ENCODE measurements at regions not wholly inside any gene's neighbourhood (a gene's known extent, or its start where the extent isn't known, plus 50 kb on each side); places are given as distances from the start of the nearest gene placed in this dataset.

GRCh38 chr5:109990723-109991359, 301.1 kb downstream of the MAN2A1 start:
- DNase-seq (ENCODE audit: low read depth): no peak
- no peak overlapping the region for H3K4me3 ChIP-seq (ENCODE audit: low read length)
- TF ChIP-seq, protein P1, sequence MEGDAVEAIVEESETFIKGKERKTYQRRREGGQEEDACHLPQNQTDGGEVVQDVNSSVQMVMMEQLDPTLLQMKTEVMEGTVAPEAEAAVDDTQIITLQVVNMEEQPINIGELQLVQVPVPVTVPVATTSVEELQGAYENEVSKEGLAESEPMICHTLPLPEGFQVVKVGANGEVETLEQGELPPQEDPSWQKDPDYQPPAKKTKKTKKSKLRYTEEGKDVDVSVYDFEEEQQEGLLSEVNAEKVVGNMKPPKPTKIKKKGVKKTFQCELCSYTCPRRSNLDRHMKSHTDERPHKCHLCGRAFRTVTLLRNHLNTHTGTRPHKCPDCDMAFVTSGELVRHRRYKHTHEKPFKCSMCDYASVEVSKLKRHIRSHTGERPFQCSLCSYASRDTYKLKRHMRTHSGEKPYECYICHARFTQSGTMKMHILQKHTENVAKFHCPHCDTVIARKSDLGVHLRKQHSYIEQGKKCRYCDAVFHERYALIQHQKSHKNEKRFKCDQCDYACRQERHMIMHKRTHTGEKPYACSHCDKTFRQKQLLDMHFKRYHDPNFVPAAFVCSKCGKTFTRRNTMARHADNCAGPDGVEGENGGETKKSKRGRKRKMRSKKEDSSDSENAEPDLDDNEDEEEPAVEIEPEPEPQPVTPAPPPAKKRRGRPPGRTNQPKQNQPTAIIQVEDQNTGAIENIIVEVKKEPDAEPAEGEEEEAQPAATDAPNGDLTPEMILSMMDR (IDR thresholded peaks at IDR 0.05; ENCODE audit: insufficient read depth, low read depth, low read length, missing control alignments): no peak

DNA sequence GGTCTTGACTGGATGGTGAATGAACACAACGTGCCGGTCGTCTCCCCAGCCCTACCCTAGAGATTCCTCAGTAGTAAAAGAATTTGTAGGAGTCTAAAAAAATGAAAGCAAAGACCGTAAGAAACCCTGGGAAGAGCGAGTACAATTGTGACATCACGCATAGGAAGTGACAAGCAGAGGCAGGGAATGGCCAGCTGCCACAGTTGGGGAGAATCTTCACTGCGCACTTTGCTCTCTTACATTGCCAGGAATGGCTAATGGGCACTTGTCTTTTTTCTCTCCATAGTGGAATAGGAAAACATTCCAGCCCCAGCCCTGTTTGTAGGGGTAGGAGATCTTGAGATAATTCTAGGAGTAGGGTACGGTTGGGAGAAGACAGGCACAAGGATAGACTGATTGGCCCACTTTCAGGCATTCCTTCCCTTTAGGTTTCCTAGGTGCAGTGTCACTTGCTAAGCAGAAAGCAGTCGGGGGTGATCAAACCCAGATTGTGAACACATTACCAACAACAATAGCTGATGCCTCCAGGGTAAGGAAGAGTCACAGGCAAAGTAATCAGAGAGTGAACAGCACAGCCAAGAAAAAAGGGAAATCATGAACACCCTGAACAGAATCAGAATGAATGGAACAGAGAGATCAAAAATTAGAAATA, 302.7 kb downstream of the MAN2A1 start:
- TF ChIP-seq, protein P1 (IDR thresholded peaks at IDR 0.05; ENCODE audit: insufficient read depth, low read depth, low read length, missing control alignments): no peak
- no peak overlapping the region for H3K4me3 ChIP-seq (ENCODE audit: low read length)
- peak; percentile 23 for DNase-seq (ENCODE audit: low read depth)

- TF ChIP-seq, protein P1 (IDR thresholded peaks at IDR 0.05; ENCODE audit: insufficient read depth, low read depth, low read length, missing control alignments): no peak
- no peak overlapping the region for H3K4me3 ChIP-seq (ENCODE audit: low read length)
- peak; percentile 9 for DNase-seq (ENCODE audit: low read depth)
Measured at GRCh38 chr5:109994135-109994534, 304.4 kb downstream of the MAN2A1 start.

DNA sequence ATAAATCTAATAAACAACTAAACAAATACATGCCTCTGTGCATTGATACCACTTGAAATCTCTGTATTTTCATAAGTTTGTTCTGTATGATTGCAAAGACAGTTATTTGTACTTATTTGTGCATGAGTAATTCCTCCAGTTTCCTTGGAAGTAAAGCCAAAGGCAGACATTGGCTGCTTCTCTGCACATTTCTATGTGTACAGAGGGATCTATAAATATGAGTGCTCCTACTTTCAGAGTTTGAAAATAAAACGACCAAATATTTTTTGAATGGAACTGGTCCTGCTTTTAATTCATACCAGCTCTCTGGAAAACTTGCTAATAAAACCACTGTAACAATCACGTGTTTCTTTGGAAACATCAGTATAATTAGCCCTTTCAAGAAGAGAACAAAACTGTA, 306.5 kb downstream of the MAN2A1 start:
- H3K4me3 ChIP-seq (ENCODE audit: low read length): no peak overlapping the region
- TF ChIP-seq, protein P1 (IDR thresholded peaks at IDR 0.05; ENCODE audit: insufficient read depth, low read depth, low read length, missing control alignments): no peak
- no peak for DNase-seq (ENCODE audit: low read depth)

DNA sequence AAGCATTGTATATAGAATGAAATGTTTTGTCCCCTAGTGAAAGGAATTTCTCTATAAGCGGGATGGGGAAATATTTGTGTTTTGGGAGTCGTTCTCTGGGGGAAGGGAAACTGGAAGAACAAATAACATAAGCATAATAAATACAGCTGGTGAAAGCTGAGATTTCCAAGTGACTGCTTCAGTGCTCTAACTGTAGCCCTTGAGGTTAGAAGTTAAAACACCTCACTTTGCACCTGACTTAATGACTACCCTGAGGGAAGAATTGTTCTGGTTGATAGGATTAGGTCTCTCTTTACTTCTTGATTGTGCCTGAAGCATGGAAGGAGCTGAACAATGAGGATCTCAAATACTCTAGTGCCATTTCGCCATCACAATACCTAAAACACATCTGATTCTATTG, 307.4 kb downstream of the MAN2A1 start:
- TF ChIP-seq, protein P1 (IDR thresholded peaks at IDR 0.05; ENCODE audit: insufficient read depth, low read depth, low read length, missing control alignments): no peak
- DNase-seq (ENCODE audit: low read depth): no peak
- no peak overlapping the region for H3K4me3 ChIP-seq (ENCODE audit: low read length)

DNA sequence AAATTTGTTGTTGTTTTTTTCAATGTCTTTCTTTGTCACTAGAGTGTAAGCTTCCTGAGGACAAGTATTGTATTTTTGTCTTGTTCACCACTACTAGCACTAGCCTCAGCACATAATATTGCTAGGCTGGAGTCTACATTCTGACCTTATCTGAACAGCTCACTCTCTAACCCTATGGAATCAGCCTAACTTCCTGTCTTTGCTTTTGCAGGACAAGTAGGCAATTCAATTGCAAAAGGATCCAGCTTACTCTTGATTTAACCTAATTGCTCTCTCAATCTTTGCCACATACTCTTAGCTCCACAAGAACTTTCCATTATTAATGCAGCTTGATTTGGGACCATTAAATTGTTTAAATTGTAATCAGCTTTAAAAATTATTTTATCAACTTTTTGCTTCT, 308.5 kb downstream of the MAN2A1 start:
- H3K4me3 ChIP-seq (ENCODE audit: low read length): no peak overlapping the region
- no peak for DNase-seq (ENCODE audit: low read depth)
- TF ChIP-seq, protein P1 (IDR thresholded peaks at IDR 0.05; ENCODE audit: insufficient read depth, low read depth, low read length, missing control alignments): no peak

DNA sequence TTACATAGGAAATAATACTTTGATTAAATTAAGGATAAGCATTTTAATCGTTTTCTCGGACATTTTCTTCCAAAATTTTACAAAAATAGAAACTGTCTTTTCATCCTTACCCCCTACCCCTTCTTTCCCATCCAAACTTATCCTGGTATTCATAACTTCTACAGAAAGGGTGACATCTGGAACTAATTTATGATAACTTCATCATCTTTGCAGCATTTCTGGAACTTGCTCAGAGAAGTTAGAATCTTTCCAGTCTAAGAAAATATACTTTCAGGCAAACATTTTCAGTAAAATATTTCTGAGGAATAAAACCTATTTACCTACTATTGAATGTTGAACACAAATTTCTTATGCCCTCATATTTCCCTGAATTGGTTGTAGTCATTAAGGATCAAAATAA, 309.0 kb downstream of the MAN2A1 start:
- DNase-seq (ENCODE audit: low read depth): no peak
- H3K4me3 ChIP-seq (ENCODE audit: low read length): no peak overlapping the region
- TF ChIP-seq, protein P1 (IDR thresholded peaks at IDR 0.05; ENCODE audit: insufficient read depth, low read depth, low read length, missing control alignments): no peak

Measured in epithelial cell of esophagus (primary cell).